ENCODE measurements at regions not wholly inside any gene's neighbourhood (a gene's known extent, or its start where the extent isn't known, plus 50 kb on each side); places are given as distances from the start of the nearest gene placed in this dataset.

GRCh38 chr9:106622164-106622487 lies 240.8 kb upstream of the ZNF462 start:
- H3T11ph ChIP-seq (ENCODE audit: low read length) = no peak overlapping the region
- H3K27ac ChIP-seq (ENCODE audit: insufficient read length, low read depth, low read length) = no peak overlapping the region
- no peak overlapping the region for H4K5ac ChIP-seq (ENCODE audit: insufficient read length, low read depth, low read length)
- Mint-ChIP-seq H3K27me3 (ENCODE audit: low read depth) (peaks cover 3% of the 10 kb centered on the region), H3K4me3 (no peak overlapping the region; a peak in 1 of 5 replicates), H3K27ac (peak overlapping the region in 1 of 3 experiments; percentile 29; a peak in 1 of 7 replicates), H3K36me3 (ENCODE audit: insufficient read depth in 1 of 3, low read depth in 3 of 3) (no peaks in the 10 kb centered on the region; a peak in 1 of 7 replicates), H3K9me3 (no peaks in the 10 kb centered on the region), H3K4me1 (peaks cover 24 to 29% of the 10 kb centered on the region in 2 experiments)
- H4K91ac ChIP-seq (ENCODE audit: insufficient read length, low read depth, low read length) = no peak overlapping the region
- no peak overlapping the region for H2BK120ac ChIP-seq (ENCODE audit: low read depth, low read length, poor library complexity, severe bottlenecking)
- no peaks in the 10 kb centered on the region for H3K23me2 ChIP-seq (ENCODE audit: insufficient read length, low read depth, low read length, poor library complexity, severe bottlenecking)
- no peak for DNase-seq
- no peak overlapping the region for H3K18ac ChIP-seq (ENCODE audit: insufficient read length, low read depth, low read length)
- no peaks in the 10 kb centered on the region; the same call in 1 of the 2 replicates for H3K27me3 ChIP-seq (ENCODE audit: insufficient read depth, low read length)
- no peak overlapping the region for H3K4me2 ChIP-seq (ENCODE audit: insufficient read depth, insufficient read length, low read length)
- H3K14ac ChIP-seq (ENCODE audit: insufficient read depth, low read length) = no peak overlapping the region
- no peak overlapping the region for H2BK15ac ChIP-seq (ENCODE audit: low read depth, low read length)
- no peaks in the 10 kb centered on the region for H3K79me1 ChIP-seq (ENCODE audit: insufficient read depth, low read depth, low read length, poor library complexity, severe bottlenecking)
- H3K56ac ChIP-seq (ENCODE audit: insufficient read length, low read depth, low read length) = no peak overlapping the region
- H4K8ac ChIP-seq (replicated peaks; ENCODE audit: insufficient read length, low read depth, low read length) = no peak overlapping the region
- H3K23ac ChIP-seq (ENCODE audit: insufficient read length, low read depth, low read length) = no peak overlapping the region
- TF ChIP-seq CTCF (conservative IDR thresholded peaks at IDR 0.05) = no peak
- H2BK20ac ChIP-seq (ENCODE audit: low read depth, low read length, poor library complexity, severe bottlenecking) = no peak overlapping the region
- H3K79me2 ChIP-seq (ENCODE audit: insufficient read depth, low read length) = no peaks in the 10 kb centered on the region
- no peaks in the 10 kb centered on the region for H3K9me3 ChIP-seq (ENCODE audit: control insufficient read depth, low read depth, low read length)
- H2BK5ac ChIP-seq (ENCODE audit: insufficient read length, low read length) = no peak overlapping the region
- H2AK5ac ChIP-seq (ENCODE audit: insufficient read length, low read length) = no peak overlapping the region
- no peak overlapping the region for H3K4ac ChIP-seq (ENCODE audit: low read depth, low read length)
- no peak overlapping the region for H3K9ac ChIP-seq (ENCODE audit: extremely low read depth, insufficient read length, low read length)
- peaks cover 16% of the 10 kb centered on the region; the same call in 1 of the 2 replicates for H3K4me1 ChIP-seq (ENCODE audit: insufficient read depth, low read length)
- no CpG with 5 or more reads among the region's 10 CpGs for WGBS (ENCODE audit: extremely low coverage, insufficient read length, low lambda C conversion rate)
- H2BK12ac ChIP-seq (ENCODE audit: insufficient read length, low read depth, low read length) = no peak overlapping the region
- H4K20me1 ChIP-seq (ENCODE audit: control insufficient read depth, insufficient read depth, insufficient read length) = no peaks in the 10 kb centered on the region
- no peak overlapping the region for H2AFZ ChIP-seq (ENCODE audit: low read length)

Measured in H9 (cell line).